ENCODE measurements at regions not wholly inside any gene's neighbourhood (a gene's known extent, or its start where the extent isn't known, plus 50 kb on each side); places are given as distances from the start of the nearest gene placed in this dataset.

GRCh38 chr2:42888321-42889245 is 96.2 kb upstream of the HAAO start:
- no peak for DNase-seq

- DNase-seq: no peak
Observed at GRCh38 chr2:42886921-42887320, 94.5 kb upstream of the HAAO start.

- DNase-seq: no peak
Observed at GRCh38 chr2:42882756-42883155, 90.4 kb upstream of the HAAO start.

GRCh38 chr2:42881732-42882131 is 89.3 kb upstream of the HAAO start:
- DNase-seq: no peak

GRCh38 chr2:42880738-42881690 is 88.6 kb upstream of the HAAO start:
- DNase-seq: no peak

GRCh38 chr2:42879913-42880737 is 87.7 kb upstream of the HAAO start:
- DNase-seq: no peak

GRCh38 chr2:42879121-42879705 is 86.8 kb upstream of the HAAO start:
- no peak for DNase-seq

- no peak for DNase-seq
Observed at GRCh38 chr2:42878581-42878980, 86.2 kb upstream of the HAAO start.

- no peak for DNase-seq
Observed at GRCh38 chr2:42877936-42878335, 85.6 kb upstream of the HAAO start.

GRCh38 chr2:42877511-42877910 is 85.1 kb upstream of the HAAO start:
- DNase-seq: no peak

- DNase-seq: no peak
Observed at GRCh38 chr2:42876326-42876751, 84.0 kb upstream of the HAAO start.

- no peak for DNase-seq
Observed at GRCh38 chr2:42875880-42876279, 83.5 kb upstream of the HAAO start.

- DNase-seq: no peak
Observed at GRCh38 chr2:42874949-42875801, 82.8 kb upstream of the HAAO start.

- no peak for DNase-seq
Observed at GRCh38 chr2:42872721-42873120, 80.3 kb upstream of the HAAO start.

- no peak for DNase-seq
Observed at GRCh38 chr2:42871372-42871771, 79.0 kb upstream of the HAAO start.

- DNase-seq: no peak
Observed at GRCh38 chr2:42868874-42869273, 76.5 kb upstream of the HAAO start.

- no peak for DNase-seq
Observed at GRCh38 chr2:42868096-42868495, 75.7 kb upstream of the HAAO start.

- DNase-seq: no peak
Observed at GRCh38 chr2:42867093-42868065, 75.0 kb upstream of the HAAO start.

GRCh38 chr2:42865884-42866881 is 73.8 kb upstream of the HAAO start:
- DNase-seq: no peak

Data from KG1 (cell line).